Dermis blood vessel endothelial cell (primary cell): ENCODE measurements at regions not wholly inside any gene's neighbourhood (a gene's known extent, or its start where the extent isn't known, plus 50 kb on each side); places are given as distances from the start of the nearest gene placed in this dataset.
"Not testable (repeated sequence)": the region's sequence is repeated elsewhere in the genome, so short reads cannot be mapped to it uniquely, and the experiment has no call there.

Experiments
- DNase-seq: peaks from one replicate; pipeline ENCODE4 v3.0.0; 2010

- DNase-seq, result no peak
These were observed 830.1 kb upstream of the TMEFF2 start for GRCh38 chr2:193024791-193025190.

GRCh38 chr2:193011870-193012269, 817.1 kb upstream of the TMEFF2 start:
- DNase-seq, result no peak

GRCh38 chr2:192993059-192993458, 798.3 kb upstream of the TMEFF2 start:
- no peak for DNase-seq

GRCh38 chr2:192983173-192983572, 788.4 kb upstream of the TMEFF2 start:
- no peak for DNase-seq

GRCh38 chr2:192978395-192978794, 783.7 kb upstream of the TMEFF2 start:
- DNase-seq, result no peak

- no peak for DNase-seq
These were observed 777.2 kb upstream of the TMEFF2 start for GRCh38 chr2:192971981-192972380.

GRCh38 chr2:192969055-192969454, 774.3 kb upstream of the TMEFF2 start:
- no peak for DNase-seq

- no peak for DNase-seq
These were observed 766.2 kb upstream of the TMEFF2 start for GRCh38 chr2:192960945-192961344.

GRCh38 chr2:192958615-192959014, 763.9 kb upstream of the TMEFF2 start:
- DNase-seq, result not testable (repeated sequence)

GRCh38 chr2:192957425-192957824, 762.7 kb upstream of the TMEFF2 start:
- no peak for DNase-seq

GRCh38 chr2:192953116-192953515, 758.4 kb upstream of the TMEFF2 start:
- no peak for DNase-seq

GRCh38 chr2:192952245-192952644, 757.5 kb upstream of the TMEFF2 start:
- no peak for DNase-seq

GRCh38 chr2:192948316-192948715, 753.6 kb upstream of the TMEFF2 start:
- no peak for DNase-seq

- no peak for DNase-seq
These were observed 752.6 kb upstream of the TMEFF2 start for GRCh38 chr2:192947352-192947751.

GRCh38 chr2:192940767-192941166, 746.0 kb upstream of the TMEFF2 start:
- DNase-seq, result no peak

- DNase-seq, result no peak
These were observed 737.6 kb upstream of the TMEFF2 start for GRCh38 chr2:192932376-192932775.

- not testable (repeated sequence) for DNase-seq
These were observed 726.9 kb upstream of the TMEFF2 start for GRCh38 chr2:192921631-192922030.

- no peak for DNase-seq
These were observed 706.7 kb upstream of the TMEFF2 start for GRCh38 chr2:192901446-192901845.

GRCh38 chr2:192899466-192899865, 704.7 kb upstream of the TMEFF2 start:
- no peak for DNase-seq

- not testable (repeated sequence) for DNase-seq
These were observed 699.2 kb upstream of the TMEFF2 start for GRCh38 chr2:192893976-192894375.

- DNase-seq, result no peak
These were observed 693.4 kb upstream of the TMEFF2 start for GRCh38 chr2:192888109-192888508.

GRCh38 chr2:192887337-192887736, 692.6 kb upstream of the TMEFF2 start:
- DNase-seq, result no peak

GRCh38 chr2:192886636-192887035, 691.9 kb upstream of the TMEFF2 start:
- DNase-seq, result no peak

GRCh38 chr2:192885569-192886160, 690.9 kb upstream of the TMEFF2 start:
- DNase-seq, result no peak

- no peak for DNase-seq
These were observed 682.4 kb upstream of the TMEFF2 start for GRCh38 chr2:192877159-192877558.
